GM12892 (cell line): ENCODE measurements at regions not wholly inside any gene's neighbourhood (a gene's known extent, or its start where the extent isn't known, plus 50 kb on each side); places are given as distances from the start of the nearest gene placed in this dataset.

ENCODE experiments used
- DNase-seq: peaks from one replicate; pipeline ENCODE4 v3.0.0; 2011; ENCODE audit not compliant: insufficient read length
- FAIRE-seq: peaks from 2 replicates; lab custom pipeline; 2011; peaks lifted over from hg19 to GRCh38; lab: Jason Lieb, UNC
- POLR2A ChIP-seq: IDR thresholded peaks from 2 replicates; pipeline ENCODE4 v1.6.1; 2011; ENCODE audit warnings: low read depth, low read length, control low read depth
- POLR2AphosphoS5 ChIP-seq: IDR thresholded peaks from 2 replicates; pipeline ENCODE4 v1.6.1; 2011; ENCODE audit warnings: low read depth, low read length, control low read depth
- TAF1 ChIP-seq: IDR thresholded peaks from 2 replicates; pipeline ENCODE4 v1.6.1; 2011; ENCODE audit warnings: low read depth, mild to moderate bottlenecking, control low read depth, low read length, borderline replicate concordance

GRCh38 chr18:38576916-38577315 lies 1011.3 kb upstream of the CELF4 start:
- FAIRE-seq: no peak
- TF ChIP-seq POLR2A: no peak
- no peak for DNase-seq

- FAIRE-seq: peak; percentile 9
- DNase-seq: no peak
- TF ChIP-seq POLR2AphosphoS5 (no peak), POLR2A (no peak), TAF1 (no peak)
Measured at GRCh38 chr18:38576349-38576748, 1010.8 kb upstream of the CELF4 start.

- DNase-seq (no peak), FAIRE-seq (no peak)
- no peak for TF ChIP-seq TAF1
- no peak for TF ChIP-seq POLR2AphosphoS5
Measured at GRCh38 chr18:38575648-38576047, 1010.0 kb upstream of the CELF4 start.

GRCh38 chr18:38575023-38575422 lies 1009.4 kb upstream of the CELF4 start:
- TF ChIP-seq POLR2A (no peak), POLR2AphosphoS5 (no peak), TAF1 (no peak)
- DNase-seq: no peak
- FAIRE-seq: no peak

- TF ChIP-seq POLR2A: no peak
- TF ChIP-seq POLR2AphosphoS5: no peak
- no peak for TF ChIP-seq TAF1
- DNase-seq (no peak), FAIRE-seq (no peak)
Measured at GRCh38 chr18:38572554-38573111, 1007.0 kb upstream of the CELF4 start.

GRCh38 chr18:38571651-38572050 lies 1006.1 kb upstream of the CELF4 start:
- DNase-seq (no peak), FAIRE-seq (no peak)
- TF ChIP-seq TAF1 (no peak), POLR2AphosphoS5 (no peak), POLR2A (no peak)

- TF ChIP-seq POLR2AphosphoS5 (no peak), POLR2A (no peak), TAF1 (no peak)
- no peak for DNase-seq
- no peak for FAIRE-seq
Measured at GRCh38 chr18:38565513-38565912, 999.9 kb upstream of the CELF4 start.

GRCh38 chr18:38563396-38563980 lies 997.9 kb upstream of the CELF4 start:
- FAIRE-seq (no peak), DNase-seq (no peak)
- TF ChIP-seq TAF1: no peak
- TF ChIP-seq POLR2AphosphoS5: no peak
- TF ChIP-seq POLR2A: no peak

GRCh38 chr18:38557006-38557405 lies 991.4 kb upstream of the CELF4 start:
- DNase-seq (no peak), FAIRE-seq (no peak)

GRCh38 chr18:38552732-38553321 lies 987.2 kb upstream of the CELF4 start:
- TF ChIP-seq POLR2A (no peak), TAF1 (no peak), POLR2AphosphoS5 (no peak)
- FAIRE-seq (no peak), DNase-seq (no peak)

More at GRCh38 chr18:38557006-38557405, 991.4 kb upstream of the CELF4 start:
- TF ChIP-seq POLR2A (no peak), TAF1 (no peak), POLR2AphosphoS5 (no peak)

- DNase-seq (no peak), FAIRE-seq (no peak)
Measured at GRCh38 chr18:38551881-38552280, 986.3 kb upstream of the CELF4 start.

GRCh38 chr18:38545071-38545470 lies 979.5 kb upstream of the CELF4 start:
- DNase-seq: no peak
- no peak for FAIRE-seq

More at GRCh38 chr18:38551881-38552280, 986.3 kb upstream of the CELF4 start:
- TF ChIP-seq TAF1: no peak
- no peak for TF ChIP-seq POLR2A
- no peak for TF ChIP-seq POLR2AphosphoS5

More at GRCh38 chr18:38545071-38545470, 979.5 kb upstream of the CELF4 start:
- no peak for TF ChIP-seq POLR2A
- no peak for TF ChIP-seq TAF1
- no peak for TF ChIP-seq POLR2AphosphoS5
